ENCODE measurements at regions not wholly inside any gene's neighbourhood (a gene's known extent, or its start where the extent isn't known, plus 50 kb on each side); places are given as distances from the start of the nearest gene placed in this dataset.

- TF ChIP-seq CTCF (IDR thresholded peaks at IDR 0.05; ENCODE audit: insufficient read depth, low read length, poor library complexity, severe bottlenecking) (no peak), EZH2phosphoT487 (conservative IDR thresholded peaks at IDR 0.05; ENCODE audit: low read length) (no peak)
These were observed 995.9 kb downstream of the MAT2B start for GRCh38 chr5:164501344-164501743.

Data from SU-DHL-6 (cell line).